Retina (tissue), 1 donor: ENCODE measurements at regions not wholly inside any gene's neighbourhood (a gene's known extent, or its start where the extent isn't known, plus 50 kb on each side); places are given as distances from the start of the nearest gene placed in this dataset.

Experiments
- DNase-seq: peaks from one replicate; pipeline ENCODE4 v3.0.0-alpha.2; 2016

DNA sequence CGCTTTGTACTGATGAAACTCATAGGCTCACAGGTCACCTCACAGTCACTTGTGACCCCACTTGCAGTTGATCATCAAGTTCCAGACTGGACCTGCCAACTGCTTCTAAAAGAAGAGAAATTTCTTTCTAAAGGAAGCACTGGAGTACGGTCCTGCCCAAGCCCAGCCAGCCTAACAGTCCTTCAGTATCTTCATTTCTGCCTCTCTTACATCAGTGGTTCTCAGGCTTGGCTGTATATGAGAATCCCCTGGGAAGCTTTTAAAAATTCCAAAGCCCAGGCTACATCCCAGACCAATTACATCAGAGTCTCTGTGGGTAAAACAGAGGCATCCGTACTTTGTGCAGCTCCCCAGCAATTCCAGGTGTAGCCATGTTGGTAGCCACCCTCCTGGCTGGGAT, 282.1 kb downstream of the NFIB start:
- DNase-seq = no peak

DNA sequence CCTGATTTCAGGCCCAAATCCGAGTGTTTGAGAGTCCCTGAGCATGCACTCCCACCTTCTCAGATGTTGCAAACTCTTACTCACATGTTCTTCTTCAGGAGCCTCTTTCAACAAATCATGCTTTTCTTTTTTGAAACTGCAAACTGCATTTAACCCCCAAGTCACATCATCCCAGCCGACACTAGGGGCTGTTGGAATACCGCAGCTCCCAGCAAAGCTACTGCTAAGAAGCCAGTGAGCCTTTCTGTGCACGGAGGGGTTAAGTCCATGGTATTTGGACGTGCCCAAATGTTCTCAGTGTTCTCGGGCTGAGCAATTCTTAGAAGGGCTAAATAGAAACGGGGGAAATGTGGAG, 282.9 kb downstream of the NFIB start:
- DNase-seq = peak; percentile 11

DNA sequence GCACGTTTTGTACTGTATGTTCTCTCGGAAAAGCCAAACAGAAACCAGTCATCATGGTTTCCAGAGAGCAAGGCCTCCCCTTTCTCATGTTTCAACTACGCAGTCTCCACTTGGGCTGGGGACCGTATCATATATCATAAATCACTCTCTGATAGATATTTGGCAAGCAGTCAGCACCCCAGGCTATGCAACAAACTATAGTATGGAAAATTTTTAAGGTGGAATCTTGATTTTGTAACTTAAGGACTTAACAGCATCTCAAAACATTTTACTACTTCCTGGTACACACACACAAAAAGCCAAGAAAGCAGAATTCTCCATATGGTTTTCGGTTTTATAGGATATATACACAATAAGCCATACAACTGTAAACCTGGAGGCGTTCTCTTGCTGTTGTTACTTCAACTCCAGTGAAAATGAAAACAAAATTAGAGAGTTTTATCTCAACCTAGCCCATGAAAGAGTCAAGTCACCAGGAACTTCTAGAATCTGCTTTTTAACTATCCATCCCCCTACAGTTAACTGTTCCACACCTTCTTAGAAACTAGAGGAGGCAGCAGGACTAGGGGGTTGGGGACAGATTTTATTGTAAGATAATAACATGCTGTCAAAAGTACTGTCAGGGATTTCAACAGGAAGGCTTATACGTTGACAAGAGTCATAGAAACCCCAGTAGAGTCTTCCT, 283.4 kb downstream of the NFIB start:
- no peak for DNase-seq

- DNase-seq = no peak
These were observed 284.1 kb downstream of the NFIB start for GRCh38 chr9:14029806-14030374.

DNA sequence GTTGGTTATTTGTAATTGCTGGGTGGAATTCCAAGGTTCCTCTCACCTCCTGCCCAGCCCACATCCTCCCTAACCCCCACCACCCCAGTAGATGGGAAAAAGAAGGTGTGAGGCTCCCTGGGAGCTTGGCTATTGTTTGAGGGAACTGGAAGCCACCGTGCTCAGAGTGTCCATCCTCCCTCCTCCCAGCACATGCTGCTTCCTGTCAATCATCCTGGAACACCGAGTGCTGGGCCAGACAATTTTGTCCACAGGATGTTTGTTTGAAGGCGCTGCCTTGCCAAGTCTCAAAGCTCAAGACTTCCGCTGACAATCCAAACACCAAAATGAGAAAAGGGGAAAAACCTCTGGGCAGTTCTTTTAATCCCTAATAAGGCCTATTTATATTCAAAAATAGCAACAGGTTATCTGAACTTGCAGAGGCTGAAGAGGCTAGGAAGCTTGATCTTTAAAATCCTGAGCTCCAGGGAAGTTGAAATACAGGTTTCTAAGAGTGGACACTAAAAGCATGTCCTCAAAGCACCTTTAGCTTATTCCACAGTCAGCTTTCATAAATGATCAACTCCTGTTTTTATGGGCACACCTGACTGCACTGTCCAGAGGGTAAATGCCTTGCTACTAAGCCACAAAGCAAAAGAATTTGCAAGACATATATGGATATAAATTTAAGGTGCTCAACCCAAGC, 286.7 kb downstream of the NFIB start:
- peak; percentile 4 for DNase-seq

DNA sequence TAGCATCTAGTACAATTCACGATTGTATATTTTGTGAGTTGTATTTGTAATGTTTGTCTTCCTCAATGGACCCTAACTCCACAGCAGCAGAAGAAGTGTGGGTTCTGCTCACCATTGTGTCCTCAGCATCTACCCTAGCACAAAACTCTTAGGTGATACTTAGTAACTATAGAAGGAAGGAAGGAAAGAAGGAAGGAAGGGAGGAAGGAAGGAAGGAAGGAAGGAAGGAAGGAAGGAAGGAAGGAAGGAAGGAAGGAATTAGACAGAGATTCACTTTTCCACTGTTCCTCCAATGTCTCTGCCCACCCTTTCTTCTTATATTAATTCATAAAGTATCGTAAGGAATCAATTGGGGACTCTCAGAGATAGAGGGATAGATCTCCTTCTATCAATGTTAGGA, 288.2 kb downstream of the NFIB start:
- no peak for DNase-seq

- DNase-seq = no peak
These were observed 290.7 kb downstream of the NFIB start for GRCh38 chr9:14023285-14023684.

- DNase-seq = no peak
These were observed 291.9 kb downstream of the NFIB start for GRCh38 chr9:14021871-14022525.

GRCh38 chr9:14018081-14018480, 295.9 kb downstream of the NFIB start:
- no peak for DNase-seq

DNA sequence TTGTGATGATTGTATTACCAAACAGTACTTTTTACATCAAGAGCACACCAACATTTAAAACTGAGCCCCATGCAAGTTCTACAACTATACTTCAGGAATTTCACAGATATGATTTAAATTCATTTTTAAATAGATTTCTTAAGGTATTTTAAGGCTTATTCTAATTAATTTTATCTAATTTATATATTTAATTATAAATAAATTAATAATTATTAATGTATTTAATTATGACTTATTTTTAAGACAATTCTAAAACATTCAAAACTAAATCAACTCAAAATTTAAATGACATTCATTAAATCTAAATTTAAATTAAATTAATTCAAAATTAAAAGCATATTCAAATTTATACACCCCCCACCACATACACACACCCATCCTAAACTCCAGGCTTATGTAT, 299.2 kb downstream of the NFIB start:
- DNase-seq = no peak

GRCh38 chr9:14014218-14014617, 299.7 kb downstream of the NFIB start:
- DNase-seq = no peak

DNA sequence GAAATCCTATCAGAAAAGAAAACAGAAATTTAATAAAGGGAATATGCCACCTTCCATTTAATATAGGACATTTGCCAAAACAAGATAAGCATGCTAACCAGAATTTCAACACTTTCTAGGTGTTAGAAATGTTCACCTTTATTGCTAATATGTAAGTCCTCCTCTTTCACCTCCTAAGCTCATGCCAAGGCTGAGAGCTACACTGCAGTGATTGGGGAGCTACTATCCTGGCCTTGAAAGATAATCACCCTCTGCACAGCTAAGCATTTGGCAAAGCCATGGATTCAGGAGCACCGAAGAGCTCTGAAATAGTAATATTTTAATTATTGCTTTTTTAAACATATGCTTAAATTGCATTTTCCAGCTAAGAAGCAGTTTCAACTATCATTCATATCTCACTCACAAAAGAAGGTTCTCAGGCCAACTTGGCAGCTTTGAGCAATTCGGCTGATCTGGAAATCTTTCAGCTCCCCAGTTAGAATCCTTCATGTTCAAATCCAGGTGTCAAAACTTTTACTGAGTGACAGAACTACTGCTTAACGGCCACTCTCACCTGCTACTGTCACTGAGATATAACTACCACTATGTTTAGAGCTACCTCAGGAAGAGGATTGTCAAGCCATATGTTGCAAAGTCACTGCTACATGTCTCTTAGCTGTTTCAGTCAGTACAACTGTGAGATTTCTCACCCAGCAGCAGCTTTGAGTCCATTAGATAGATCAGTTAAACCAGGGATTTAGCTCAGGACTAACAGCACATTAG, 302.0 kb downstream of the NFIB start:
- no peak for DNase-seq

DNA sequence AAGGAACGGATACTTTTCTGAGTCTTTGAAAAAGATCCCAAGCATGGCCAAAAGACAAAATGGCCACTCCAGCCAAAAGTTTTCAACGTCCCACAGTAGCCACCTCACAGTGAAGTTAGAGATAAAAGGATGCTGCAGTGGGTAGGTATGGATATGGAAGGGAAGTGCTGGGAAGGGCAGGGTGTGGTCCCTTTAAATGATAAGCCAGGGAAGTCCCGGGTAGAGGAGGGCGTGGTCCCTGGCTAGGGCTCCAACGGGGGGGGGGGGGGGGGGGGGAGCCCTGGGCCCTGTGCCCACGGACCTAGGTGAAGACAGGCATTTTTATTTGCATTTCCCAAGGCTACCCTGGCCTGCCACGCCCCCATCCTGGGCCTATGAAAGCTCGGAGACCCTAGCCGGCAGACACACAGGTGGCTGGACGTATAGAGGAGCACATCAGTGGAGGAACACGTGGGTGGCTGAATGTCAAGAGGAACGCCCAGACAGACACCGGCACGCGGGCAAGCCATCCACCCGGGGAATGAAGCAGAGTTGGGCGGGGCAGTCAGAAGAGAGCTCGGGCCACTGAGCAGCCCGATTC, 306.7 kb downstream of the NFIB start:
- no peak for DNase-seq

DNA sequence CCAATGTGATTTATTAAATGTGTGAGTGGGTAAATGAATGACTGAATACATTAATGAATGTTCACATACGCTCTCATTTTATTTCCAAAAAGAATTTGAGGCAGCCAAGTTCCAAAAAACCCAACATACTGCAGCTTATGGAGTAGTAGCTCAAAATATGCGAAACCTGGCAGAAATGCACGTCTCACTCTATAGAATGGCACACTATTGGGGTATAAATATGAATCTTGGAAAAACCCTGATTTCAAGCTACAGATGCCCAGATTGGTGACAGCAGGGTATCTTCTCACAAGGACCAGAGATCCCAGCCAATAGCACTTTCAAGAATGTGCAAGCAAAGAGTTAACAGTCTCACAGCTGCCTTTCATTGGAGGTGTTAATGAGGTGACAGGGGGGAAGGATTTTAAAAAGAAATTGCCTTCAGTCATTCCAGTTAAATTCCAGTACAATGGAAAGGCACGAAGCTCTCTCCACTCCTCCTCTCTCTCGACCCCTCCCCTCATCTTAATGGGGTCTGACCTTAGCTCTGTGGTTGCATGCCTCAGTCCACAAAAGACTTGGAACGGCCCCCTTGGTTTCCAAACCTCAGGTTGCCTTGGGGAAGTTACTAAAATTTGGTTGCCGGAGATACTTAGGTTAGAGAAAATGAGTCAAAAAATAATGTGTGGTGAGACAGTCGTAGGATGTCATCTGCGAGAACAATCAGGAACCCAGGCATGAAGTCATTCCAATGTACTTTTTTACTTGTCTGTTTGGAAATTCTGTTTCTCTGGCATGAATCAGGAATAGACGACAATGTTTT, 307.4 kb downstream of the NFIB start:
- no peak for DNase-seq

DNA sequence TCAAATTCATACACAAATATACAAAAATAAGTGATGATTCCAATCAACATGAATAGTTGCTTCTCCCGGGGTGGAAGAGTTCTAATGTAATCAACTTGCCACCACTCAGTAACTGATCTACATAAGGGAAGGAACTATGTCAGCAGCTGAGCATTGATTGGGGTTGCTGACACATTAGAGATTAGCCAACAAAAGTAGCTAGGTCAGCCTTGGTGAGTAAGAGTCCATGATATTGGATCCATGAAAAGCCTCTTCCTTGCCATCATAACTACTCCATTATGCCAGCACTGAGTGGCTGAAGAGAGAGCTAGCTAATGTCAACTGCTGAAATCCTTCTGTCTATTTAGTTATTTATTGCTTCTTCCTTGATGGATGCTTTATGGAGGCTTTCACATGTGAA, 309.8 kb downstream of the NFIB start:
- DNase-seq = no peak

DNA sequence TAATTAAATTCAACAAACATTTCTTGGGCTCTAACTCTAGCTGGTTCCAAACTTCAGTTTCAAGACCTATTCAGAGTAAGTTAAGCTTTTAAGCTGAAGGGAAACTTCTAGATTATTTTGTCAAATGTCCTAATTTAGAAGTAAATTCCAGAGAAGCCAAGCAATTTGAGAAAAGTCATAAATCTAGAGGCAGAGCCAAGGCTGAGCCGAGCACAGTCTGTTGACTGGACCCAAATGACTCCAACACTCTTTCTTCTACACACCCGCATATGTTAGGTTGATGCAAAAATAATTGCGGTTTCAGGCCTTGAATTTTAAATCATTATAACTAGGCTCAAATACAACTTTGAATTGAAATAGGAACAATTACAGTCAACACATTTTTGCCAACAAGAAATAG, 319.7 kb downstream of the NFIB start:
- no peak for DNase-seq

DNA sequence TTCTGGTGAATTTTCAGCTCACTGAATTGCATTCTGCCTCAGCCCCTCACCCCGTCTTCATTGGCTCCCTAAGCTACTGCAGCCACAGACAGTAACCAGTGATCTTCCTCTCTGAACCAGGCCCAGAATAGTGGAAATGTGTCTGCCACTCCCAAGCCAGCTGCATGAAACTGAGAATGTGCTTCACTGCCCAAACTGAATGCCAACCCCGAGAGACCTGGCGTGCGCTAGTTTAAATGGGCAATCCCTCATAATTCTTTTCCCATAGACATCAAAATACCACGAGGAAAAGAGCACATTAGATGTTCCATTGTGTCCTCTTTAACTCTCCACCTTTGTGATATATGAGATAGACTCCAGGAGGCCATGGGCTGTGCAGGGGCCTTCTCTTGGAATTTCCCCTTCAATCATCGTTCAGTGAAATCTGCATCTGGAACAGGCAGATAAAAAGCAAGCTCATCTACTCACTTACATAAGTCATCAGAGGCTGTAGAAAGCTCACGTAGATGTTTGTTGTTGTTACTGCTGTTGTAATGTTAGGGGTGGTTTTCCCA, 320.2 kb downstream of the NFIB start:
- no peak for DNase-seq

- no peak for DNase-seq
These were observed 321.5 kb downstream of the NFIB start for GRCh38 chr9:13992138-13993088.

GRCh38 chr9:13991395-13991794, 322.5 kb downstream of the NFIB start:
- no peak for DNase-seq

DNA sequence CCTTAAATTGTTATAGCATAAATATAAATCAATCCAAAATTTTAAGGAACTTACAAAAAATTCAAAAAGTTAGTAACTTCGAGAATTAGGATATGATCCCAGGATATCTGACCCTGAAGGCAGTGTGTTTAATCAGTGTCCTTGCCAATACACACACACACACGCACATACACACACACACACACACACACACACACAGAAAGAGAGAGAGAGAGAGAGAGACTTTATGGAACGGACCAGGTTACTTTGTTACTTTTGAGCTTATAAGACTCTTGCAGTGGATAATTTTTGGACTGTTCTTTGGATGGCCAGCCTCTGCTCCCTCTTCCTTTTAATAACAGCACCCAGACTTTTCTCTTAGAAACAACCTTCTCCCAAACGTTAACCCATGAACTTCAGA, 322.9 kb downstream of the NFIB start:
- DNase-seq = no peak

DNA sequence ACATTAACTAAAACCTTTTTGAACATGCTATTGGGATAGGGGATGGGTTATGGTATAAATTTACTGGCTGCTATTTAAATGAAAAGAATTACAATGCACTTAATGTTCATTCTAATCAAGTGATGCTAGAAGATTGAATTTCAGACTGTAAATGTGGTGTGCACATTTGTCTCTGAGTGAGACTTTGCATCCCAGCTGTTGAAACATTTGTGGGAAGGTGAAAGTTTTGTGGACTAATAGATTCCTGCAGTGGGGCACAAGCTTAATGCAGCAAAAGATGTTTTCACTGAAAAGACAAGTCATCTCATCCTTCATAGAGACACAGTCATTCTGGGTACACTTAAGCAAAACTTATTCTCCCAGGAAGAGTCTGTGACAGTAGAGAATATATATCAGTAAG, 323.6 kb downstream of the NFIB start:
- DNase-seq = no peak
